NCI-H526 (cell line): ENCODE measurements at regions not wholly inside any gene's neighbourhood (a gene's known extent, or its start where the extent isn't known, plus 50 kb on each side); places are given as distances from the start of the nearest gene placed in this dataset.

Experiments used
- DNase-seq, 2 experiments: peaks; one replicate each; lab custom pipeline; 2025; lab: John Stamatoyannopoulos, UW

DNA sequence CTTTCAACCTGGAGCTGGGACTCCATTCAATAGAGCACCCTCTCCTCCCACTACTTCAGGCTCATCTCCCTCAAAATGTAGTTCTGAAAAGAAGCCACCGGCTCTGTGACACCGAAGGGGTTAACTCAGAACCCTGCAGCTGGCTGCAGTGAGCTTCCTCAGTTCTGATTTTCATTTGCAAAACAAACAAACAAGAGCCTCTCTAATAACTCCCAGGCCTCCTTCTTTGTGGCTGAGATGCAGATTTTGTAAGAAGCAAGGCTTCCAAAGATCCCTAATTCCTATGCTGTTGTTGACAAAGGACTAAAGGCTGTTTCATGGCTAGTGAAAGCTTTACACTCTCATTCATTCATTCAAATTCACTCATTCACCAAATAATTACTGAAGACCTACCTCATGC, 333.4 kb upstream of the TBX3 start:
- DNase-seq: peak in 1 of 2 experiments; percentile 17

DNA sequence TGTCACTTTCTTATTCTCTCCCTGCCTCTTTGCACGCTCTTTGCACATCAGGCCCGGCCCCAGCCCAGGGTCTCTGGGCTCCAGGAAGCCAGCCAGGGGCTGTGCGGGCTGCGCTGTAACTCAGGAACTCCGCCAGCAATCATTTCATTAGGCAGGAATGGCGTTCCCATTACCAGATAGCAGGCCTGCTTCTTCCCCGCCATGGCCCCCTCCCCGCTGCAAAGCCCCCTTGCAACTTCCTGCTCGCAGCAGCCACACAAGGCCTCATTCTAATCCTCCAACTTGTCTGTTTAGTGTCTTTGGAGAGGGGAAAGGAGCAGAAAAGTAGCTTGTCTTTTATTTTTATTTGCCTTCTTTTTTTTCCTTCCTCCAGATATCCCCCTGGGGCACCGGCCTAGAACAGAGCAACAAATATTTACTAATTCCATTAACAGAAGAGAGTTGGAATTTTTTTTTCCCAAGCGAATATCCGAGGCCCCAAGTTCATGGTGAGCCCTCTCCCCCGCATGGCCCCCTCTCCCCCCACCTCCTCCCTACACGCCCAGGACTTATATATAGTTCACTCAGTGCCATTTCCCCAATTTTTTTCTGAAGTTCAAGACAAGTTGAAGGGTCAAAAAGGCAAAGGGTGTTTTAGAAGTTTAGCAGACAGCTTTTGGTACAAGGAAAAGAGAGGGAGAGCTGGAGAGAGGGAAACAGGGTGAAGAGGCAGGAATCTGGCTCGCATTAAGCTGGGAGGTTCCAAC, 329.4 kb upstream of the TBX3 start:
- no peak for DNase-seq

DNA sequence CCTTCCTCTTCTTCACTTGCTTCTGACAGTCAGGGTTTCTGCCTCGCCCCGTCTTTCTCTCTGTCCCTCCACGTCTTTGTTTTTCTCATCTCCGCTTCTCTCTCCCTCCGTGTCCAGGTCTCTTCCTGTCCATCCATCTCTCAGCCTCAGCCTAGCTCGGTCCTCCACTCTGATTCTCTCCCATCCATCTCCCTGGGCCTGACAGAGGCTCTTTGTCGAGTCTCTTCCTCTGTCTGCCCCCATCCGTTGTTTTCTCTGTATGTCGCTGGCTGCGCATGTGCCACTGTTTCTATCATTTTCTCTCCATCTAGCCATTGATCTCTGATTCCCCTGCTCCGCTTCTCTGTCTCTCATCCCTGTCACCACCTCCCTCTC, 328.9 kb upstream of the TBX3 start:
- no peak for DNase-seq

GRCh38 chr12:115011703-115012102, 327.7 kb upstream of the TBX3 start:
- no peak for DNase-seq

DNA sequence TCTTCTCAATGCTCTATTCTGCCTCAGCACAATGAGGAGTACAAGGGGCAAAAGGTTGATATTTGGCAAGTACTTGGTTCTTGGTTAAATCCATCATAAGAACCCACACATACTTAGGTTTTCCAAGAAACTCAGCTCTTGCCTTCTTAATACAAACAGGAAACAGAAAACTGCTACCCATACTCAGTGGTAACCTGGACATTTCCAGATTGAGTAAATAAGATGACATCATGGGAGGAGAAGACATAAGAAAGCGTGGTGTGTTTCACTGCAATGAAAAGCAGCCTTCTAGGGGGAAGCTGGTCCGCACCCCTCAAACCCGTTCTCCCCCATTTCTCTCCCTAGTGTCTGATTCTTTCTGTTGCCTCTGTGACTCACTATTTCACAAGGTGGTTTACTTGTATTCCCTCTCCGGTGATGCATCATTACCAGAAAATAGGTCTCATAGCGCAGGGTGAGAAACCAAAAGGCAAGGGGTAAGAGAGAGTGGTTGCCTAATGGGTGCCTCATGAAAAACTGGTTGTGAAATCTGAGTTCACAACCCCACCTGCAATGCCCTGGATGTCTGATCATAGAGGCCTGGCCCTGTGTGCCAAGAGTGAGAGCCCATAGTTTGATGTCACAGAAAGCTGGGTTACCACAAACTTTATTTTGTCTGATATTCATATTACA, 326.5 kb upstream of the TBX3 start:
- no peak for DNase-seq

DNA sequence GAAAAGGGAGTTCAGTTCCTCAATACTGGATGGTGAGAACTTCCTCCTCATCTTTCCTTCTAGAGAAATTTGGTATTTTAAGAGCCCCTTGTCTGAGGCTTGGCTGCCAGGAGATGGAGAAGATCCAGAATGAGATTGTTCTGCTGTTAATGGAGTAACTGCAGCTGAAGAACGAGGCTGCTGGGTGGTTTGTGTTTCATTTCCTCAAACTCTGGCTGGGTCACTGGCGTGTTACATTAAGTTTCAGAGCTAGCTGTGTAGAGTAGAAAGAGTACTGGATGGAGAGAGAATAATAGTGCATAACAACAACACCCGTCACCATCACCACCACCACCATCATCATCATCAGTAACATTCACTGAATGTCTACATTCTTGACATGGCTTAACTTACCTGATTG, 325.0 kb upstream of the TBX3 start:
- DNase-seq: no peak

DNA sequence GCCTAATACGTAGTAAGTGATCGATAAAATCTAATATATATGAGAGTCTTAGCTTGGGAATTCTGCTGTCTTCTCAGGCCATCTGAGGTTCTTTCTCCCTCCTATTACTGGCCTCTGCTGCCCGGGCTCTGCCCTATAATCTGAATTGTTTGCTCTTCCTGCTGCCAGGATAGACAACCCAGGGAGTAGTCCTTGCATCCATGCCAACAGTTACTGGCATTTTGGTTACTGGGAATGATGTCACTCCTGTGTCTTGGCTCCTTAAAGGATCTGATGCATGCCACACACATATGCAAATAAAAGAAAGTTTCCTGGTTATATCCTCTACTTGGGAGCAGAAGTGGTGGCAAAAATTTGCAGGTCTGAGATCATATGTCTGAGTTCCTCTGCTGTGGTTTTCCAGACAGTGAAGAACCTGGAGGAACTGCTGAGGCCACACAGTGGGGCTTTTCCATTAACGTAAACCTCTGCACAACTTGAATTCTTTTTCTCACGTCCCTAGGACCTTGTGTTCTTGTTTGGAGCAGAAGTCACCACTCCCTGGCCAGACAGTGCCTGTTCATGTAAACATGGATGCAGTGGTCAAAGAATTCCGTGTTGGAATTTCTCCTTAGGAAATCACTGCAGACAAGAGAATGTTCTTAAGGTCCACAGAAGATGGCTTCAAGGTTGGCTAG, 320.6 kb upstream of the TBX3 start:
- DNase-seq: no peak

GRCh38 chr12:115002434-115002833, 318.5 kb upstream of the TBX3 start:
- DNase-seq: no peak

DNA sequence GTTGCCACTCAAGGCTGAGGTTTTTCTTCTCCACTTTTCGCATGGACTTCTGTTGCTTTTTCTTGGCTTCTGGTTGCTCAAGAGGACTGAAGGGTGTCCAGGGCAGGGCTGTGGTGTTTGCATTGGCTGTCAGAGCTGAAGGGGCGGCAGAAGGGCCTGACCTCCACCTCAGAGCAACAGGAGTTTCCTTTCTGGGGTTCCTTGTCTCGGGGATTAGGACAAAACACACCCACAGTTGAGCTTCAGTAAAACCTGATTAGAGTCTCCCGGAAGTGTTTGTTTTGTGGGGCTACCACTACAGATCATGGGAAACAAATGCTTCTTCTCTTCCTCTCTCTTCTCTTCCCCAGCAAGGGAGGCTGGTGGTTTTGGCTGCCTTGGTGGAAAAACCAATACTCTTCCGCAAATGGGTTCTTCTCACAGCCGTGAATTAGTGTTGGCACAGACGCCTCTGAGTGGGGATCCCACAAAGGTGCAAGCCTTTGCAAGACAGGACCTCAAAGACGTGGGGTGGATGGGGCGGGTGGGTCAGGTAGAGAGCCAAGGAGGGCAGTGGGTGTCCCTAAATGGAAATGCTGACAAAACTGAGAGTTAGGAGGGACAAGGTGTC, 317.7 kb upstream of the TBX3 start:
- no peak for DNase-seq

DNA sequence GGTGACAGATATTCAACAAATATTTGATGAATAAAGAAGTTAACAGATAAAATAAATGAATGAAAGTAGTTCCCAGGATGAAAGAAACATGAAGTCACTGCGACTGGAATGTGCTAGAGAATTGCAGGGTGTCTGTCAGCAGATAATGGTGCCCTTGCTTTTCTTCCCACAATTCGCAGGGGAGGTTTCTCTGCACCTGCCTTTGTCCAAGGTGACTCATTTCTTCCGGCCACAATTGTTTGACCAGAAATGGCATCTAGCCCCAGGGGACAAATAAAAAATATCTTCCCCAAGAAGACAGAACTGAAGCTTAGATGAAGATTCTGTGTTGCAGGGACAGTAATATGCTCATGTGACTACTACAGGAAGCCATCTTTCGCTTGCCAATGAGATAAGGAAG, 316.1 kb upstream of the TBX3 start:
- DNase-seq: no peak

GRCh38 chr12:114998750-114999128, 314.8 kb upstream of the TBX3 start:
- no peak for DNase-seq

- no peak for DNase-seq
These were observed 314.3 kb upstream of the TBX3 start for GRCh38 chr12:114998118-114998749.

- DNase-seq: no peak
These were observed 312.4 kb upstream of the TBX3 start for GRCh38 chr12:114996382-114996781.

DNA sequence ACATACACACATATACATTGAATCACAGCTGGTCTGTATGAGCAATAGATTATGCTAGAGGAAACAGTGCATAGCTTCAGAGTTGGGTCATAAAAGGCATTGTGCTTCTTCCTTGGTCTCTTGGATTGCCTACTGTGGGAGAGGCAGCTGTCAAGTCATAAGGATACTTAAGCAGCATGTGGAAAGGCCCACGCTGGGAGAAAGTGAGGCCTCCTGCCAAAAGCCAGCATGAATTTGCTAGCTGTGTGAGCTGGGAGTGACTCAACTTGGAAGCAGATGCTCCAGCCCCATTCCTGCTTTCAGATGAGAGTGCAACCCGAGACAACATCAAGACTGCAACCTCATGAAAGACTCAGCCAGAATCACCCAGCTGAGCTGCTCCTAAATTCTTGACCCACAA, 311.9 kb upstream of the TBX3 start:
- no peak for DNase-seq

- no peak for DNase-seq
These were observed 309.2 kb upstream of the TBX3 start for GRCh38 chr12:114993165-114993564.

DNA sequence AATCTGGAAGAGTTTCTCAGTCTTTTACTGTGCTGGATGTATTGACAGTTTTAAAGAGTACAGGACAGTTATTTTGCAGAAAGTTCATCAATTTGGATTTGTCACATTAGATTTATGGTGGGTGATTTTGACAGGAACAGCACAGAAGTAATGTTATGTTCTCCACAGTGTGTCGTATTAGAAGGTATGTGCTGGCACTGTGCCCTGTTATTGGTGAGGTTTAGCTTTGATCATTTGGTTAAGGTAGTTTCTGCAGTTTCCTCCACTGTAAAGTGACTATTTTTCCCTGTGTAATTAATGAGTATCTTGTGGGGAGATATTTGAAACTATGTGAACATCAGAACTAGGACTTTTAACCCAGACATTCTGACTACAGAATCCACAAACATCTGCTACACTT, 308.5 kb upstream of the TBX3 start:
- no peak for DNase-seq

DNA sequence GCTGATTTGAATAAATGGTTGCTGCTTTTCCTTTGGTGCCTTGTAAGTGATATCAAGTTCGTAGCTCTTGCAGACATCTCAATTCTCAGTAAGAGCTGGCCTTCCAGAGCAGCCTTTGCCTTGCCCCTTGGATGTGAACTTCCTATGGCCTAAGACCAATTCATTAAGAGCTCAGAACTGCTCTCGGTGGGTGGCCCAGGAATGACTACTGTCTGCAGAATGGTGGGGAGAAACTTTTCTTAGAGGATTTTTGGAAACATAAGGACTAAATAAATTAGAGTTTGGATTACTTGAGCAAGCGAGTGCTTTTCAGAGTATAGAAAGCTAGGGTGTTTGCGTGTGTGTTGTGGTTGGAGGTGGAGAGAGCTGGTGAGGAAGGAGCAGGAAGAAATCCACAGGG, 306.4 kb upstream of the TBX3 start:
- peak in 1 of 2 experiments; percentile 25 for DNase-seq

GRCh38 chr12:114986849-114987248, 302.9 kb upstream of the TBX3 start:
- DNase-seq: no peak

- no peak for DNase-seq
These were observed 302.3 kb upstream of the TBX3 start for GRCh38 chr12:114986178-114986714.

- DNase-seq: no peak
These were observed 300.7 kb upstream of the TBX3 start for GRCh38 chr12:114984634-114985061.

DNA sequence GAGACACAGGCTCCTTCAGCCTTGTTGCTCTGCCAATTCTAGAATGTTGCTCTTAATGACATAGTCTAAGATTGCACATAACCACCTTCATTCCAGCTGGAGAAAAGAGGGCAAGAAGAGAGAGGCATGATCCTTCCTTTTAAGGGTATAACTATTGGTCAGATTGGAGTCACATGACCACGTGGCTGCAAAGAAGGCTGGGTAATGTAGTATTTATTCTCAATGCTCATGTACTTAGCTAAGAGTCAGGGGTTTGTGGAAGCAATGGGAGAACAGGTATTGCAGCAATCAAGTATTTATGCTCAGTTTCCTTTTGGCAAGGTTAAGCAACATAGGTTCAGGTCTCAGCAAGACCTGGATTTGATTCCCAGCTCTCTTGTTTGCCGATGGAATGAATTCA, 298.8 kb upstream of the TBX3 start:
- peak; percentile 1 to 34 for DNase-seq

- DNase-seq: no peak
These were observed 297.1 kb upstream of the TBX3 start for GRCh38 chr12:114981036-114981435.
